ENCODE measurements at regions not wholly inside any gene's neighbourhood (a gene's known extent, or its start where the extent isn't known, plus 50 kb on each side); places are given as distances from the start of the nearest gene placed in this dataset.

DNA sequence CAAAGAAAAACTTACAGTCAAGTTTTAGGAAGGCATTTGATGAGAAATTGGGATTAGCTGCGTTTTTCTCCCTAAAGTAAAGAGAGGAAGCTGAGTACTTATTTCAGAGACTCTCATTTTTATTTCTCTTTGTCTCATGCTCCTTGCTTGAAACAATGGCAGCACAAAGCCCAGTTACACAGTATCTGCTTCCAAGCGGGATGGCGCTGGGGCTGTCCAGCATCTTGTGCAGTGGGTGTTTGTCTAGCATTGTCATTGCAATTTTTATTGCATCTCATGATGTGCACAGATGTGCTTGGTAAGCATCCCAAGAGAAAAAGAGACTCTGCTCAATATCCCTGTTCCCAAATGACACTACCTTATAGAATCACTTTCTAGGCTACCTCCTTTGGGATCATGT, 102.8 kb upstream of the ZNF521 start:
- Histone ChIP-seq H3K9ac (replicated peaks; ENCODE audit: extremely low read depth, insufficient read depth, low read length) (no peak overlapping the region), H3K36me3 (ENCODE audit: control insufficient read depth in 2 of 2, extremely low read depth in 1 of 2, insufficient read depth in 2 of 2, low read length in 2 of 2) (no peaks in the 10 kb centered on the region), H3K9me3 (replicated peaks; ENCODE audit: control insufficient read depth, insufficient read depth, low read length) (no peaks in the 10 kb centered on the region), H3K27ac (ENCODE audit: insufficient read depth, low read depth, low read length) (no peak overlapping the region), H4K20me1 (replicated peaks; ENCODE audit: control insufficient read depth, extremely low read depth, insufficient read depth, low read length) (no peaks in the 10 kb centered on the region), H3K4me1 (ENCODE audit: control insufficient read depth, extremely low read depth, insufficient read depth, low read length) (no peaks in the 10 kb centered on the region), H3K4me2 (ENCODE audit: insufficient read depth, low read length) (no peak overlapping the region), H3K9me1 (replicated peaks; ENCODE audit: control insufficient read depth, extremely low read depth, insufficient read depth, low read length) (no peaks in the 10 kb centered on the region), H3K4me3 (replicated peaks in 1 of 3; ENCODE audit: insufficient read depth in 1 of 3, low read depth in 1 of 3, low read length in 3 of 3) (no peak overlapping the region), H3K27me3 (ENCODE audit: control insufficient read depth in 2 of 2, insufficient read depth in 2 of 2, low read length in 2 of 2) (peaks cover 7 to 11% of the 10 kb centered on the region in 2 experiments), H3K79me2 (ENCODE audit: control insufficient read depth, insufficient read depth, low read length) (no peaks in the 10 kb centered on the region), H2AFZ (ENCODE audit: low read depth, low read length) (no peak overlapping the region)
- DNase-seq (ENCODE audit: low read depth, low spot score): no peak
- ChIA-PET CTCF (interaction anchor here (0.8 kb wide), 1 partner anchor 19 kb away, joined by 3 read pairs; no protein-coding TSS in a partner anchor), POLR2A (no interaction called here)
- dilution Hi-C loops (cut with MboI; ENCODE audit: extremely low pct_ligation_motif_present, low sequenced_read_pairs): no loop called here
- no TSS peak for BruUV-seq (replicated peaks)
- intact Hi-C loops (cut with micrococcal nuclease): no loop called here
- FAIRE-seq: no peak
- TF ChIP-seq POLR2A (IDR thresholded peaks at IDR 0.05; ENCODE audit: low read depth, low read length) (no peak), MYC (IDR thresholded peaks at IDR 0.05; ENCODE audit: low read depth, low read length) (no peak), EZH2 (IDR thresholded peaks at IDR 0.05; ENCODE audit: borderline replicate concordance, low read depth, low read length, severe bottlenecking) (no peak), GATA2 (IDR thresholded peaks at IDR 0.05; ENCODE audit: insufficient read depth, insufficient read length, low read depth, low read length) (no peak), POLR2AphosphoS5 (IDR thresholded peaks at IDR 0.05; ENCODE audit: insufficient read depth, low read depth, low read length) (no peak), FOS (IDR thresholded peaks at IDR 0.05; ENCODE audit: borderline replicate concordance, insufficient read depth, low read length) (no peak), JUN (IDR thresholded peaks at IDR 0.05; ENCODE audit: borderline replicate concordance, insufficient read depth, insufficient read length, low read depth) (no peak)
- TF ChIP-seq, protein P1, sequence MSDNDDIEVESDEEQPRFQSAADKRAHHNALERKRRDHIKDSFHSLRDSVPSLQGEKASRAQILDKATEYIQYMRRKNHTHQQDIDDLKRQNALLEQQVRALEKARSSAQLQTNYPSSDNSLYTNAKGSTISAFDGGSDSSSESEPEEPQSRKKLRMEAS (IDR thresholded peaks at IDR 0.05; ENCODE audit: insufficient read depth, insufficient read length): no peak
- TF ChIP-seq, protein P2, sequence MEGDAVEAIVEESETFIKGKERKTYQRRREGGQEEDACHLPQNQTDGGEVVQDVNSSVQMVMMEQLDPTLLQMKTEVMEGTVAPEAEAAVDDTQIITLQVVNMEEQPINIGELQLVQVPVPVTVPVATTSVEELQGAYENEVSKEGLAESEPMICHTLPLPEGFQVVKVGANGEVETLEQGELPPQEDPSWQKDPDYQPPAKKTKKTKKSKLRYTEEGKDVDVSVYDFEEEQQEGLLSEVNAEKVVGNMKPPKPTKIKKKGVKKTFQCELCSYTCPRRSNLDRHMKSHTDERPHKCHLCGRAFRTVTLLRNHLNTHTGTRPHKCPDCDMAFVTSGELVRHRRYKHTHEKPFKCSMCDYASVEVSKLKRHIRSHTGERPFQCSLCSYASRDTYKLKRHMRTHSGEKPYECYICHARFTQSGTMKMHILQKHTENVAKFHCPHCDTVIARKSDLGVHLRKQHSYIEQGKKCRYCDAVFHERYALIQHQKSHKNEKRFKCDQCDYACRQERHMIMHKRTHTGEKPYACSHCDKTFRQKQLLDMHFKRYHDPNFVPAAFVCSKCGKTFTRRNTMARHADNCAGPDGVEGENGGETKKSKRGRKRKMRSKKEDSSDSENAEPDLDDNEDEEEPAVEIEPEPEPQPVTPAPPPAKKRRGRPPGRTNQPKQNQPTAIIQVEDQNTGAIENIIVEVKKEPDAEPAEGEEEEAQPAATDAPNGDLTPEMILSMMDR (IDR thresholded peaks at IDR 0.05; ENCODE audit: extremely low read depth in 1 of 2, insufficient read depth in 1 of 2, low read depth in 1 of 2, low read length in 2 of 2): no peak
